Tibial nerve (tissue), 4 donors: ENCODE measurements at regions not wholly inside any gene's neighbourhood (a gene's known extent, or its start where the extent isn't known, plus 50 kb on each side); places are given as distances from the start of the nearest gene placed in this dataset.

Experiments used
- EP300 ChIP-seq, 2 donors: sonication (generic); formaldehyde crosslinking; IDR thresholded peaks; one replicate each; pipeline ENCODE4 v1.6.1; 2017; ENCODE audit warnings: antibody characterized with exemption in 2 of 2, mild to moderate bottlenecking in 1 of 2
- TF ChIP-seq, protein P1 (sequence below), 5 experiments: fragments of 200-600 bp in 3 of 5; fragments of 450-650 bp in 2 of 5; sonication (generic) in 3 of 5; IDR thresholded peaks; one replicate each; pipeline ENCODE4 v1.5.1; 2016 to 2019; ENCODE audit warnings: antibody characterized with exemption in 5 of 5, mild to moderate bottlenecking in 3 of 5, moderate library complexity in 2 of 5

DNA sequence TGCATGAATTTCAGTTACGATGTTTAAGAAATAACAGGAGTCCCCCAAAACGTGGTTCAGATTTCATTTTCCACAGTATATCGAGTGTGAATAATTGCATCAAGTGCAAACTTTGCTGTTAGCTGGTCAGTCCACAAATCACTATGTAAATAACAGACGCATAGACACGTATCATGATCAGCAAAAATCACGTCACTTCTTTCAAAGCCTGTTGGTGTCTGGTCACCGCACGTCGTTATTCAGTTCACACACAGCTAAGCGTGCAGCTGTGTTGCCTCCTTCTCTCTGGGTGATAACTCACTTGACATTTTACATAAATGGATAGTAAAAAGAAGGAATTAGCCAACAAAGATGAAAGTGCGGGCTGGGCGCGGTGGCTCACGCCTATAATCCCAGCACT is 126.8 kb upstream of the MED13L start:
- TF ChIP-seq, protein P1, sequence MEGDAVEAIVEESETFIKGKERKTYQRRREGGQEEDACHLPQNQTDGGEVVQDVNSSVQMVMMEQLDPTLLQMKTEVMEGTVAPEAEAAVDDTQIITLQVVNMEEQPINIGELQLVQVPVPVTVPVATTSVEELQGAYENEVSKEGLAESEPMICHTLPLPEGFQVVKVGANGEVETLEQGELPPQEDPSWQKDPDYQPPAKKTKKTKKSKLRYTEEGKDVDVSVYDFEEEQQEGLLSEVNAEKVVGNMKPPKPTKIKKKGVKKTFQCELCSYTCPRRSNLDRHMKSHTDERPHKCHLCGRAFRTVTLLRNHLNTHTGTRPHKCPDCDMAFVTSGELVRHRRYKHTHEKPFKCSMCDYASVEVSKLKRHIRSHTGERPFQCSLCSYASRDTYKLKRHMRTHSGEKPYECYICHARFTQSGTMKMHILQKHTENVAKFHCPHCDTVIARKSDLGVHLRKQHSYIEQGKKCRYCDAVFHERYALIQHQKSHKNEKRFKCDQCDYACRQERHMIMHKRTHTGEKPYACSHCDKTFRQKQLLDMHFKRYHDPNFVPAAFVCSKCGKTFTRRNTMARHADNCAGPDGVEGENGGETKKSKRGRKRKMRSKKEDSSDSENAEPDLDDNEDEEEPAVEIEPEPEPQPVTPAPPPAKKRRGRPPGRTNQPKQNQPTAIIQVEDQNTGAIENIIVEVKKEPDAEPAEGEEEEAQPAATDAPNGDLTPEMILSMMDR (IDR thresholded peaks at IDR 0.05) = no peak
- TF ChIP-seq EP300 (IDR thresholded peaks at IDR 0.05) = no peak
